ENCODE measurements at regions not wholly inside any gene's neighbourhood (a gene's known extent, or its start where the extent isn't known, plus 50 kb on each side); places are given as distances from the start of the nearest gene placed in this dataset.
"Not testable (repeated sequence)": the region's sequence is repeated elsewhere in the genome, so short reads cannot be mapped to it uniquely, and the experiment has no call there.

GRCh38 chr10:29869593-29869992 is 189.8 kb downstream of the JCAD start:
- TF ChIP-seq POLR2A (IDR thresholded peaks at IDR 0.05) (no peak), CTCF (IDR thresholded peaks at IDR 0.05) (no peak)
- Histone ChIP-seq H3K27ac (no peak overlapping the region), H3K4me3 (replicated peaks in 1 of 3) (no peak overlapping the region), H3K36me3 (no peaks in the 10 kb centered on the region), H3K4me1 (peaks cover 19 to 23% of the 10 kb centered on the region in 2 donors), H3K27me3 (no peaks in the 10 kb centered on the region), H3K9me3 (no peaks in the 10 kb centered on the region)
- DNase-seq = no peak
- WGBS, 2 donors = 90% methylated on average over 6 of the region's 6 CpGs
- intact Hi-C loops (cut with DNase I) = no loop called here

GRCh38 chr10:29866356-29866755 is 193.0 kb downstream of the JCAD start:
- Histone ChIP-seq H3K4me3 (replicated peaks in 1 of 3) (no peak overlapping the region), H3K27ac (peak overlapping the region; percentile 81 to 91 (median 88)), H3K4me1 (peaks cover 49% of the 10 kb centered on the region in 2 donors), H3K36me3 (no peaks in the 10 kb centered on the region), H3K27me3 (no peaks in the 10 kb centered on the region), H3K9me3 (no peaks in the 10 kb centered on the region)
- TF ChIP-seq POLR2A (IDR thresholded peaks at IDR 0.05) = no peak
- TF ChIP-seq CTCF (IDR thresholded peaks at IDR 0.05) = no peak
- DNase-seq = no peak
- intact Hi-C loops (cut with DNase I) = no loop called here
- WGBS, 2 donors = 77 to 96% methylated on average over 2 of the region's 2 CpGs

GRCh38 chr10:29865700-29866355 is 193.6 kb downstream of the JCAD start:
- H3K9me3 ChIP-seq = no peaks in the 10 kb centered on the region
- peaks cover 54% of the 10 kb centered on the region in 2 donors for H3K4me1 ChIP-seq
- H3K27ac ChIP-seq = peak overlapping the region; percentile 81 to 91 (median 88)
- WGBS, 2 donors = 31 to 36% methylated on average over 6 of the region's 6 CpGs
- no peaks in the 10 kb centered on the region for H3K27me3 ChIP-seq
- DNase-seq = peak; percentile 8 to 21
- no peaks in the 10 kb centered on the region for H3K36me3 ChIP-seq
- intact Hi-C loops (cut with DNase I) = no loop called here
- H3K4me3 ChIP-seq (replicated peaks in 1 of 3) = no peak overlapping the region
- TF ChIP-seq CTCF (IDR thresholded peaks at IDR 0.05) = no peak

DNA sequence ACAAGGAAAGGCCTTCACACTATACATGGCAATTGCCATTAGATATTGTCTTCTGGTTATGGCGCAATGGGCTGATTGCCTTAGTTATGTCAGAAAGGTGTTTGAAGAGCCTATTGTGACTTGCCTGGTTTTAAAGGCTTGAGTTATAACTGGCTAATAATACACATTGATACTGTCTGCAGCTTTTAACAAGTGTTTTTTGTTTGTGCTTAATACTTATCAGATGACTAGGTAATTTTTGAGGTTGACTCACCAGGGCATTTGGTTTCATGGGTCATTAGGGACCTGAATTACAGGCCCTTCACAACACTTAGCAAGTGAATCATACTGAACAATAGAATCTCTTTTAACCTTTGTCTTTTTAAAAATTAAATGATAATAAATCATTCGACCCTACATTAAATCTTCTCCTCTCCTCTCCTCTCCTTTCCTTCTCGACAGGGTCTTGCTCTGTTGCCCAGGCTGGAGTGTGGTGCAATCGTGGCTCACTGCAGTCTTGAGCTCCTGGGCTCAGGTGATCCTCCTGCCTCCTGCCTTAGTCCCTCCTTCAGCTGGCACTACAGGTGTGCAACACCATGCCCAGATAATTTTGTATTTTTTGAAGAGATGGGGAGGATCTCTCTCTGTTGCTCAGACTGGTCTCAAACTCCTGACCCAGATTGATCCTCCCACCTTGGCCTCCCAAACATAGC is 196.3 kb downstream of the JCAD start:
- Histone ChIP-seq H3K4me1 (peaks cover 57 to 65% of the 10 kb centered on the region in 2 donors), H3K4me3 (replicated peaks in 1 of 3) (no peak overlapping the region), H3K9me3 (no peaks in the 10 kb centered on the region), H3K36me3 (no peaks in the 10 kb centered on the region), H3K27ac (peak overlapping the region; percentile 73 to 91 (median 74)), H3K27me3 (no peaks in the 10 kb centered on the region)
- WGBS, 2 donors = 57 to 72% methylated on average over 4 of the region's 4 CpGs
- peak; percentile 44 to 69 for DNase-seq
- intact Hi-C loops (cut with DNase I) = no loop called here
- no peak for TF ChIP-seq POLR2A (IDR thresholded peaks at IDR 0.05)
- TF ChIP-seq CTCF (IDR thresholded peaks at IDR 0.05) = no peak

DNA sequence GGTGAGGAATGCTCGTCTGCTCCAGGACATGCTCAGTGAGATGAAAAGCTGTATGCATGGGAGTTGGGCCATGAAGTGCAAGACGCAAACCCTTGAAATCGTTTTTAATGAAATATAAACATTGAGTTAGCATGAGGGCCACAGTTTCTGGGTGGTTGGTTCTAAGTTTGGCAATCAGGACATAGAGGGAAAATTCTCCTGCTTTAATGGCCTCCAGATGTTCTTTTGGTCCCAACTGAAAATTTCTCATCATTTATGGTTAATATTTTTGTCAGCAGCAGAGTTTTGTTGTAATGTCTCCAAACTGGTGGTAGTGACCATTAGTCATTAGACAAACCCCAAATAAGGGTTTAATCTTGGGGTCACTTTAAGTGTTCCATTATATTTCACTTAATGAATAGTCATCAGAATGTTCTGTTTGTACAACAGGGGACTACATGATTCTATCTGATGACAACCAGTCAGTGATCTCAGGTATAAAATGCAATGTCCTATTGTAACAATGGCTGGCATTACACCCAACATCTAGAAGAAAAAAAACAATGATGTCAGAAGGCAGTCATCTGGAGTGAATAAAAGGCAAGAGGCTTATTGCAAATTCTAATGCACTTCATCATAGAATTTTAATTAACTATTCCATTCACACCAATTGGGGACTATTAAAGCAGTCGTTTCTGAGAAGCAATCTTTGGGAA is 197.4 kb downstream of the JCAD start:
- Histone ChIP-seq H3K36me3 (no peaks in the 10 kb centered on the region), H3K27me3 (no peaks in the 10 kb centered on the region), H3K9me3 (no peaks in the 10 kb centered on the region), H3K27ac (peak overlapping the region; percentile 73 to 91 (median 74)), H3K4me3 (replicated peaks in 1 of 3) (no peak overlapping the region), H3K4me1 (peaks cover 61 to 69% of the 10 kb centered on the region in 2 donors)
- WGBS, 2 donors = 30 to 34% methylated on average over 4 of the region's 4 CpGs
- intact Hi-C loops (cut with DNase I) = no loop called here
- TF ChIP-seq CTCF (IDR thresholded peaks at IDR 0.05) = no peak
- TF ChIP-seq POLR2A (IDR thresholded peaks at IDR 0.05) = no peak
- peak; percentile 44 to 57 for DNase-seq

- WGBS, 2 donors = 52 to 68% methylated on average over 5 of the region's 5 CpGs
- Histone ChIP-seq H3K27ac (peak overlapping the region; percentile 73 to 91 (median 74)), H3K4me1 (peaks cover 54 to 63% of the 10 kb centered on the region in 2 donors)
- DNase-seq = peak in 1 of 2 donors; percentile 54
- H3K36me3 ChIP-seq; H3K4me3 ChIP-seq (replicated peaks in 1 of 3); H3K9me3 ChIP-seq; intact Hi-C loops (cut with DNase I); H3K27me3 ChIP-seq: not testable (repeated sequence)
These were observed 198.2 kb downstream of the JCAD start for GRCh38 chr10:29861231-29861630.

Data from thyroid gland (tissue), 4 donors.